NCI-H2081 treated with DMSO at 0.1 percent for 48 hours (cell line): ENCODE measurements at regions not wholly inside any gene's neighbourhood (a gene's known extent, or its start where the extent isn't known, plus 50 kb on each side); places are given as distances from the start of the nearest gene placed in this dataset.
"Not testable (repeated sequence)": the region's sequence is repeated elsewhere in the genome, so short reads cannot be mapped to it uniquely, and the experiment has no call there.

Experiments
- DNase-seq: peaks from one replicate; lab custom pipeline; 2025; lab: John Stamatoyannopoulos, UW

- DNase-seq, result no peak
Measured at GRCh38 chr14:52124791-52125684, 56.2 kb upstream of the NID2 start.

GRCh38 chr14:52122163-52122562 is 53.3 kb upstream of the NID2 start:
- not testable (repeated sequence) for DNase-seq

- no peak for DNase-seq
Measured at GRCh38 chr14:52121441-52121840, 52.6 kb upstream of the NID2 start.

- DNase-seq, result no peak
Measured at GRCh38 chr14:52119030-52119429, 50.2 kb upstream of the NID2 start.
